Body of pancreas (tissue), 4 donors: ENCODE measurements at regions not wholly inside any gene's neighbourhood (a gene's known extent, or its start where the extent isn't known, plus 50 kb on each side); places are given as distances from the start of the nearest gene placed in this dataset.

Experiments used
- CTCF ChIP-seq, 7 experiments: fragments of 450-650 bp in 4 of 7; fragments of 200-600 bp in 3 of 7; sonication (generic) in 3 of 7; IDR thresholded peaks; one replicate each; pipeline ENCODE4 v1.5.1; 2016 to 2019; ENCODE audit warnings: antibody characterized with exemption in 7 of 7
- POLR2A ChIP-seq, 3 donors: fragments of 450-650 bp; IDR thresholded peaks; one replicate each; pipeline ENCODE4 v1.6.1; 2016; ENCODE audit warnings: antibody characterized with exemption in 3 of 3, mild to moderate bottlenecking in 2 of 3

GRCh38 chr11:76728778-76729177 lies 54.4 kb upstream of the TSKU start:
- TF ChIP-seq CTCF (IDR thresholded peaks at IDR 0.05) (no peak), POLR2A (IDR thresholded peaks at IDR 0.05) (no peak)
